ENCODE measurements at regions not wholly inside any gene's neighbourhood (a gene's known extent, or its start where the extent isn't known, plus 50 kb on each side); places are given as distances from the start of the nearest gene placed in this dataset.

GRCh38 chrX:68927178-68927577 lies 98.4 kb downstream of the EFNB1 start:
- DNase-seq (ENCODE audit: low read depth in 2 of 2) = no peak

- no peak for DNase-seq (ENCODE audit: low read depth in 2 of 2)
Observed at GRCh38 chrX:68923147-68923546, 94.3 kb downstream of the EFNB1 start.

GRCh38 chrX:68922013-68922412 lies 93.2 kb downstream of the EFNB1 start:
- peak in 1 of 2 donors; percentile 17 for DNase-seq (ENCODE audit: low read depth in 2 of 2)

- no peak for DNase-seq (ENCODE audit: low read depth in 2 of 2)
Observed at GRCh38 chrX:68920561-68920960, 91.7 kb downstream of the EFNB1 start.

GRCh38 chrX:68919707-68920106 lies 90.9 kb downstream of the EFNB1 start:
- DNase-seq (ENCODE audit: low read depth in 2 of 2) = no peak

GRCh38 chrX:68918202-68918601 lies 89.4 kb downstream of the EFNB1 start:
- DNase-seq (ENCODE audit: low read depth in 2 of 2) = no peak

GRCh38 chrX:68917799-68918198 lies 89.0 kb downstream of the EFNB1 start:
- no peak for DNase-seq (ENCODE audit: low read depth in 2 of 2)

- DNase-seq (ENCODE audit: low read depth in 2 of 2) = no peak
Observed at GRCh38 chrX:68916891-68917290, 88.1 kb downstream of the EFNB1 start.

- no peak for DNase-seq (ENCODE audit: low read depth in 2 of 2)
Observed at GRCh38 chrX:68915778-68916177, 87.0 kb downstream of the EFNB1 start.

- no peak for DNase-seq (ENCODE audit: low read depth in 2 of 2)
Observed at GRCh38 chrX:68914479-68914946, 85.7 kb downstream of the EFNB1 start.

GRCh38 chrX:68913249-68913547 lies 84.4 kb downstream of the EFNB1 start:
- DNase-seq (ENCODE audit: low read depth in 2 of 2) = no peak

GRCh38 chrX:68912113-68912512 lies 83.3 kb downstream of the EFNB1 start:
- DNase-seq (ENCODE audit: low read depth in 2 of 2) = no peak

GRCh38 chrX:68910731-68911428 lies 82.1 kb downstream of the EFNB1 start:
- DNase-seq (ENCODE audit: low read depth in 2 of 2) = no peak

GRCh38 chrX:68909945-68910344 lies 81.1 kb downstream of the EFNB1 start:
- DNase-seq (ENCODE audit: low read depth in 2 of 2) = no peak

- no peak for DNase-seq (ENCODE audit: low read depth in 2 of 2)
Observed at GRCh38 chrX:68908071-68908470, 79.2 kb downstream of the EFNB1 start.

- DNase-seq (ENCODE audit: low read depth in 2 of 2) = no peak
Observed at GRCh38 chrX:68902706-68903504, 74.1 kb downstream of the EFNB1 start.

GRCh38 chrX:68901519-68901918 lies 72.7 kb downstream of the EFNB1 start:
- no peak for DNase-seq (ENCODE audit: low read depth in 2 of 2)

- no peak for DNase-seq (ENCODE audit: low read depth in 2 of 2)
Observed at GRCh38 chrX:68898598-68898997, 69.8 kb downstream of the EFNB1 start.

- DNase-seq (ENCODE audit: low read depth in 2 of 2) = no peak
Observed at GRCh38 chrX:68897118-68897945, 68.5 kb downstream of the EFNB1 start.

GRCh38 chrX:68896581-68896980 lies 67.8 kb downstream of the EFNB1 start:
- no peak for DNase-seq (ENCODE audit: low read depth in 2 of 2)

GRCh38 chrX:68895778-68896177 lies 67.0 kb downstream of the EFNB1 start:
- peak in 1 of 2 donors; percentile 3 for DNase-seq (ENCODE audit: low read depth in 2 of 2)

GRCh38 chrX:68895341-68895755 lies 66.5 kb downstream of the EFNB1 start:
- DNase-seq (ENCODE audit: low read depth in 2 of 2) = peak; percentile 5 to 72
